ENCODE measurements at regions not wholly inside any gene's neighbourhood (a gene's known extent, or its start where the extent isn't known, plus 50 kb on each side); places are given as distances from the start of the nearest gene placed in this dataset.

GRCh38 chr2:48015421-48015820 lies 109.1 kb upstream of the FBXO11 start (continued):
- TF ChIP-seq CUX1 (CRISPR knock-in tag; IDR thresholded peaks at IDR 0.05), result no peak
- no peak for TF ChIP-seq NFIX (CRISPR knock-in tag; IDR thresholded peaks at IDR 0.05; ENCODE audit: low read depth)
- no peak for TF ChIP-seq MNT (conservative IDR thresholded peaks at IDR 0.05)
- TF ChIP-seq SLC30A9 (CRISPR knock-in tag; IDR thresholded peaks at IDR 0.05), result no peak
- no peak for TF ChIP-seq CTCFL (IDR thresholded peaks at IDR 0.05; ENCODE audit: borderline replicate concordance, insufficient read depth, low read depth, low read length, poor library complexity, severe bottlenecking)
- TF ChIP-seq CBX8 (IDR thresholded peaks at IDR 0.05; ENCODE audit: borderline replicate concordance, extremely low read depth, low read depth, low read length, poor library complexity, severe bottlenecking), result no peak
- TF ChIP-seq PHTF2 (CRISPR knock-in tag; IDR thresholded peaks at IDR 0.05), result no peak
- no peak for TF ChIP-seq CHCHD3 (CRISPR knock-in tag; IDR thresholded peaks at IDR 0.05)
- TF ChIP-seq FOS (IDR thresholded peaks at IDR 0.05; ENCODE audit: extremely low read depth, insufficient read length), result no peak
- TF ChIP-seq CEBPG (CRISPR knock-in tag; IDR thresholded peaks at IDR 0.05), result no peak
- no peak for TF ChIP-seq CEBPG (tag; conservative IDR thresholded peaks at IDR 0.05 in 1 of 2, IDR thresholded peaks at IDR 0.05 in 1 of 2)
- no peak for TF ChIP-seq TBL1XR1 (IDR thresholded peaks at IDR 0.05; ENCODE audit: low read length in 2 of 2)
- TF ChIP-seq RBM25 (IDR thresholded peaks at IDR 0.05; ENCODE audit: low read depth, low read length, severe bottlenecking), result no peak
- no peak for TF ChIP-seq HNRNPLL (IDR thresholded peaks at IDR 0.05; ENCODE audit: low read depth, low read length, poor library complexity, severe bottlenecking)
- no peak for TF ChIP-seq HNRNPL (IDR thresholded peaks at IDR 0.05; ENCODE audit: low read depth, low read length)

All from K562 (cell line).